BE2C (cell line): ENCODE measurements at regions not wholly inside any gene's neighbourhood (a gene's known extent, or its start where the extent isn't known, plus 50 kb on each side); places are given as distances from the start of the nearest gene placed in this dataset.

ENCODE experiments used
- DNase-seq: peaks from one replicate; pipeline ENCODE4 v3.0.0-alpha.2; 2020
- H3K27me3 ChIP-seq: fragments of 250-450 bp; sonication (Bioruptor Pico); 2 replicates; pipeline ENCODE4 v1.5.1; 2020; ENCODE audit warnings: mild to moderate bottlenecking
- H3K36me3 ChIP-seq: fragments of 250-450 bp; sonication (Bioruptor Pico); 2 replicates; pipeline ENCODE4 v1.5.1; 2020; ENCODE audit warnings: mild to moderate bottlenecking
- H3K4me1 ChIP-seq: fragments of 250-450 bp; sonication (Bioruptor Pico); 2 replicates; pipeline ENCODE4 v1.5.1; 2020
- H3K4me3 ChIP-seq: 2 replicates; pipeline ENCODE4 v1.5.1; 2011; ENCODE audit warnings: low read depth, low read length
- H3K9me3 ChIP-seq: fragments of 250-450 bp; sonication (Bioruptor Pico); 2 replicates; pipeline ENCODE4 v1.5.1; 2020
- TF ChIP-seq, protein P1 (sequence below): IDR thresholded peaks from 2 replicates; pipeline ENCODE4 v1.5.1; 2012; ENCODE audit warnings: mild to moderate bottlenecking, low read depth, low read length

DNA sequence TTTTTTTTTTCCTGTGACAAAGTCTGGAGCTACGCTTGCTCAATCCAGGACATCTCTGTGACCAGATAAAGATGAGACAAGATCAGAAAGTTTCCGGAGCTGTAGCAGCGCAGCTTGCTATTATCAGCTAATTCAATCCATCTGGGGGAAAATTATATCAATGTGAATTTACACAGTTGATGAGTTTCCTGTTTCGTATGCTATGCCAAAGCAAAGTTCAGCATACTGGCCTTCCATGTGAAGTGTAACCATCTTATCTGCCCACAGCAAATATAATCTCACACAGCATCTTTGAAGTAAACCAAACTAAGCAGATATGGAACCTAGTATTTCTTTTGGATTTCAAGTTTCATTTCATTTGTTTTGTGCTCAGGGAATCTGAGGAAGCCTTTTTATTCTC, 1767.7 kb downstream of the EFNA5 start:
- peak; percentile 13 for DNase-seq
- Histone ChIP-seq H3K4me1 (0 out of 2 replicates have a peak, but pooled peaks cover 4% of the 10 kb centered on the region), H3K9me3 (no peaks in the 10 kb centered on the region), H3K27me3 (no peaks in the 10 kb centered on the region), H3K4me3 (peak overlapping the region; percentile 29), H3K36me3 (no peaks in the 10 kb centered on the region)
- TF ChIP-seq, protein P1, sequence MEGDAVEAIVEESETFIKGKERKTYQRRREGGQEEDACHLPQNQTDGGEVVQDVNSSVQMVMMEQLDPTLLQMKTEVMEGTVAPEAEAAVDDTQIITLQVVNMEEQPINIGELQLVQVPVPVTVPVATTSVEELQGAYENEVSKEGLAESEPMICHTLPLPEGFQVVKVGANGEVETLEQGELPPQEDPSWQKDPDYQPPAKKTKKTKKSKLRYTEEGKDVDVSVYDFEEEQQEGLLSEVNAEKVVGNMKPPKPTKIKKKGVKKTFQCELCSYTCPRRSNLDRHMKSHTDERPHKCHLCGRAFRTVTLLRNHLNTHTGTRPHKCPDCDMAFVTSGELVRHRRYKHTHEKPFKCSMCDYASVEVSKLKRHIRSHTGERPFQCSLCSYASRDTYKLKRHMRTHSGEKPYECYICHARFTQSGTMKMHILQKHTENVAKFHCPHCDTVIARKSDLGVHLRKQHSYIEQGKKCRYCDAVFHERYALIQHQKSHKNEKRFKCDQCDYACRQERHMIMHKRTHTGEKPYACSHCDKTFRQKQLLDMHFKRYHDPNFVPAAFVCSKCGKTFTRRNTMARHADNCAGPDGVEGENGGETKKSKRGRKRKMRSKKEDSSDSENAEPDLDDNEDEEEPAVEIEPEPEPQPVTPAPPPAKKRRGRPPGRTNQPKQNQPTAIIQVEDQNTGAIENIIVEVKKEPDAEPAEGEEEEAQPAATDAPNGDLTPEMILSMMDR = no peak

DNA sequence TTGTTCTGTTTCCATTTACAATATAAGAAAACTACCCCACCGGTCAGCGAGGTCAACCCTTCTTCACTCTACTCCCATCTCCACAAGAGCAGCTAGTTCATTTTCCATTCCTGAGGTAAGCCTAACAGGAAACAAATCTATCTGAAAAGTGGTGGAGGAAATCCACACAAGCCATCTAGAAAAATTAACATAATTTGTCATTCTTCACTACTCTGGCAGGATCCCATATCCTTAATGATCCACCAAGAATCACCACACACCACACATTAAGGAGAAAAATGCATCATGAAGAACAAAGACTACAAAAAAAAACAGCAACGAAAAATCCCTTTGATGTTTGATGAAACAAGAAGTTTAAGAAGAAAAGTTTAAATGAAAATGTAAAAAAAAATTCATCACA, 1771.0 kb downstream of the EFNA5 start:
- H3K9me3 ChIP-seq = no peaks in the 10 kb centered on the region
- no peaks in the 10 kb centered on the region for H3K4me1 ChIP-seq
- H3K36me3 ChIP-seq = no peaks in the 10 kb centered on the region
- no peaks in the 10 kb centered on the region for H3K27me3 ChIP-seq
- TF ChIP-seq, protein P1 = no peak
- no peak overlapping the region for H3K4me3 ChIP-seq
- no peak for DNase-seq

DNA sequence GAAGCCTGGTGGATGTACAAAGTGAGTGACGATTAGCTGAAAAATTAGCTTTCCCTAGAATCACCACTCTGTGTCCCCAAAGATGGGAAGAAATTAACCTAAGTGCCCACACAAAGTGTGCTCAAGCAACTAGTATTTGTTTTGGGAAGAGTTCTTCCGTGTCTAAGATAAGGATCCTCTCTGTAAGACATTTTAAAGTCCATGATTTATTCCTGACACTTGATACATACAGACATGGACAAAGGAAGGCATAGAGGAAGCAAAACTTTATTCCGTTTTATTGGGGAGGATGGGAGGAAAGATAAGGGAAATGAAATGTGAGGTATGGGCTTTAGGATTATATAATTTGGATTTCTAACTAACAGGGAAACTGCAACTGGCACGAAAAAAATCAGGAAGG, 1772.6 kb downstream of the EFNA5 start:
- TF ChIP-seq, protein P1 = no peak
- Histone ChIP-seq H3K27me3 (no peaks in the 10 kb centered on the region), H3K4me1 (no peaks in the 10 kb centered on the region), H3K9me3 (no peaks in the 10 kb centered on the region), H3K4me3 (no peak overlapping the region), H3K36me3 (no peaks in the 10 kb centered on the region)
- DNase-seq = no peak

DNA sequence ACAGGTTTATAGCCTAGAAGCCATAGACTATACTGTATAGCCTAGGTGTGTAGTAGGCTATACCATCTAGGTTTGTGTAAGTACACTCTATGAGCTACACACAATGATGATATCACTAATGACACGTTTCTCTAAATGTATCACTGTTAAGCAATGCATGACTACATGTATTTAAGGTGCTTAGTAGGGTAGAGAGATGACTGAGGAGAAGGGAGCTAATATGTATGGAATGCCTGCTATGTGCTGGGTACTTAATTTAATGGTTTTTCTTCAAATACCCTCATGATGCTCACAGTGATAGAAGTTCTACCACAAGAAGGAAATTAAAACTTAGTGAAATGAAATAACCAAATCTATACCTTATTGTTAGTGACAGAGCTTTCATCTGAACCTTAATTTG, 1785.5 kb downstream of the EFNA5 start:
- no peaks in the 10 kb centered on the region for H3K4me1 ChIP-seq
- no peaks in the 10 kb centered on the region for H3K36me3 ChIP-seq
- no peak for DNase-seq
- H3K4me3 ChIP-seq = no peak overlapping the region
- no peaks in the 10 kb centered on the region for H3K9me3 ChIP-seq
- TF ChIP-seq, protein P1 = no peak
- H3K27me3 ChIP-seq = no peaks in the 10 kb centered on the region

DNA sequence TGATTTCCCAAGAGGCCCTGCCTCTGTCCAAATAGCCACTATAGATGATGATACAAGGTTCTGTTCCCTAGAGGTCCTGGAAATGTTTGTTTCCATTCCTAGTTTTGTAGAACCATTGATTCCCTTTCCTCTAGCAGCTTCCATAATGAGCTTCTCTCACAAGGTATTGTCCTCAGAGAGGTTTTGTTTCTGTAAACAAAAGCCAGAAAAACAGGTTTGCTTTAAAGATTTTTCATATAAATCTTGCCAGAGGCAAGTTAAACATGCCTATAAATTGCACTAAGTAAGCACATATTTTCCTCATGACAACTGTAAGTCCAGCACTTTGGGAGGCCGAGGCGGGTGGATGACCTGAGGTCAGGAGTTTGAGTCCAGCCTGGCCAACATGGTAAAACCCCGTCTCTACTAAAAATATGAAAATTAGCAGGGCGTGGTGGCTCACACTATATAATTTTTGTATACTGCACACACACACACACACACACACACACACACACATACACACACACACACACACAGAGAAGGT, 1787.7 kb downstream of the EFNA5 start:
- no peaks in the 10 kb centered on the region for H3K36me3 ChIP-seq
- no peak for DNase-seq
- H3K9me3 ChIP-seq = no peaks in the 10 kb centered on the region
- no peaks in the 10 kb centered on the region for H3K27me3 ChIP-seq
- no peak overlapping the region for H3K4me3 ChIP-seq
- TF ChIP-seq, protein P1 = no peak
- H3K4me1 ChIP-seq = no peaks in the 10 kb centered on the region; the same call in none of the 2 replicates

DNA sequence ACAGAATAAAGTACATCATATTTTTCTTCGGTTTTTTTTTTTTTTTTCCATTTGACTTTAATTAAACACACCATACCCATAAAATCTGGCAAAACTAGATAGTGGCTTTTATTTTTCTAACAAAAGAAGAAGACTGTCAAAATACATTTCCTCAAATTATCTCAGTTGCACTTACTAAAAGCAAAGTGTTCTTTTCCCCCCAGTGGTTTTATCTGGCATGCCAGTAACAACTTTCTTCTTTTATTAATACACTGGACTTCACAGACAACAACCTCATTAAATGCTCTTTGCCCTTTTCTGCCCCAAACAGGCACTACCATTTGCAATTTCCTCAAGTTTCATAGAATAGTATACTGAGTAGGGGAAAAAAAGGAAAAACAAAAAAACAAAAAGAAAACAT, 1792.3 kb downstream of the EFNA5 start:
- DNase-seq = no peak
- TF ChIP-seq, protein P1 = no peak; the same call in 1 of the 2 replicates

More for the DNA sequence above, 1792.3 kb downstream of the EFNA5 start:
- Histone ChIP-seq H3K36me3 (no peaks in the 10 kb centered on the region), H3K4me1 (no peaks in the 10 kb centered on the region; the same call in none of the 2 replicates), H3K9me3 (no peaks in the 10 kb centered on the region), H3K4me3 (no peak overlapping the region), H3K27me3 (no peaks in the 10 kb centered on the region)
